PC-9 (cell line): ENCODE measurements at regions not wholly inside any gene's neighbourhood (a gene's known extent, or its start where the extent isn't known, plus 50 kb on each side); places are given as distances from the start of the nearest gene placed in this dataset.

Source experiments
- BruUV-seq: library from RNA; stranded (reverse); fragments of 400-500 nt; replicated peaks from 2 replicates; lab custom pipeline; 2021; lab: Mats Ljungman, UMichigan
- CTCF ChIA-PET: fragments of 300-600 bp; sonication (Branson Sonifier 250); formaldehyde crosslinking; loops from one replicate; lab custom pipeline; 2022; ENCODE audit warnings: antibody characterized with exemption; lab: Charles Lee
- POLR2A ChIA-PET: fragments of 300-600 bp; sonication (Branson Sonifier 250); formaldehyde crosslinking; loops from one replicate; lab custom pipeline; 2022; ENCODE audit warnings: antibody characterized with exemption; ENCODE audit not compliant: unreplicated experiment; lab: Charles Lee
- DNase-seq, 2 experiments: peaks; one replicate each; pipeline versions ENCODE4 v3.0.0 to v3.0.0-alpha.2; 2015 to 2022; ENCODE audit warnings: mixed read lengths in 1 of 2
- H2AFZ ChIP-seq: fragments of 200-600 bp; sonication (generic); 2 replicates; pipeline ENCODE4 v1.8.1; 2017; ENCODE audit warnings: antibody characterized with exemption
- H3F3A ChIP-seq: fragments of 200-600 bp; sonication (generic); 2 replicates; pipeline ENCODE4 v1.8.1; 2017; ENCODE audit warnings: antibody characterized with exemption, mild to moderate bottlenecking, low read depth; ENCODE audit not compliant: insufficient read depth
- H3K27ac ChIP-seq: fragments of 200-600 bp; sonication (generic); 2 replicates; pipeline ENCODE4 v1.6.1; 2016; ENCODE audit warnings: mixed run types
- H3K27me3 ChIP-seq: fragments of 200-600 bp; sonication (generic); 2 replicates; pipeline ENCODE4 v1.6.1; 2016; ENCODE audit warnings: low read depth, mixed run types; ENCODE audit not compliant: insufficient read depth
- H3K36me3 ChIP-seq: fragments of 200-600 bp; sonication (generic); 2 replicates; pipeline ENCODE4 v1.6.1; 2016; ENCODE audit warnings: low read depth, mixed run types
- H3K4me1 ChIP-seq: fragments of 200-600 bp; sonication (generic); replicated peaks from 2 replicates; pipeline ENCODE4 v1.6.1; 2016; ENCODE audit warnings: mixed run types; ENCODE audit not compliant: insufficient read depth
- H3K4me2 ChIP-seq: fragments of 200-600 bp; sonication (generic); 2 replicates; pipeline ENCODE4 v1.6.1; 2017; ENCODE audit warnings: mixed run types
- H3K4me3 ChIP-seq: fragments of 200-600 bp; sonication (generic); 2 replicates; pipeline ENCODE4 v1.6.1; 2016; ENCODE audit warnings: mixed run types
- H3K79me2 ChIP-seq: fragments of 200-600 bp; sonication (generic); 2 replicates; pipeline ENCODE4 v1.6.1; 2017; ENCODE audit warnings: low read depth, mixed run types
- H3K9me2 ChIP-seq: fragments of 200-600 bp; sonication (generic); 2 replicates; pipeline ENCODE4 v1.8.1; 2017; ENCODE audit warnings: mild to moderate bottlenecking; ENCODE audit not compliant: insufficient read depth
- H3K9me3 ChIP-seq: fragments of 200-600 bp; sonication (generic); 2 replicates; pipeline ENCODE4 v1.8.1; 2016; ENCODE audit warnings: low read depth; ENCODE audit not compliant: insufficient read depth
- H4K20me1 ChIP-seq: fragments of 200-600 bp; sonication (generic); 2 replicates; pipeline ENCODE4 v1.8.1; 2017; ENCODE audit not compliant: insufficient read depth
- CTCF ChIP-seq: fragments of 200-600 bp; sonication (generic); conservative IDR thresholded peaks from 2 replicates; pipeline ENCODE4 v1.6.1; 2017; ENCODE audit warnings: mixed run types, antibody characterized with exemption, mild to moderate bottlenecking, moderate library complexity
- EZH2 ChIP-seq: fragments of 200-600 bp; sonication (generic); IDR thresholded peaks from 2 replicates; pipeline ENCODE4 v1.8.0; 2017; ENCODE audit warnings: antibody characterized with exemption, low read depth
- intact Hi-C: fragments of 100-400 bp; cut with micrococcal nuclease; formaldehyde crosslinking; loops from one replicate; pipeline ENCODE4 v1.10.0; 2022; ENCODE audit not compliant: unreplicated experiment

- no peak for DNase-seq
- Histone ChIP-seq H4K20me1 (no peaks in the 10 kb centered on the region), H3K9me3 (peaks cover 9% of the 10 kb centered on the region; the same call in 1 of the 2 replicates), H2AFZ (no peak overlapping the region), H3F3A (no peaks in the 10 kb centered on the region; the same call in 1 of the 2 replicates), H3K9me2 (no peaks in the 10 kb centered on the region), H3K27ac (no peak overlapping the region), H3K79me2 (no peaks in the 10 kb centered on the region), H3K4me1 (no peaks in the 10 kb centered on the region; the same call in 1 of the 2 replicates), H3K27me3 (no peaks in the 10 kb centered on the region), H3K4me3 (no peak overlapping the region), H3K4me2 (no peak overlapping the region), H3K36me3 (no peaks in the 10 kb centered on the region)
- CTCF ChIA-PET = no interaction called here
- POLR2A ChIA-PET = interaction anchor here (0.7 kb wide), 1 partner anchor 58 kb away, joined by 8 read pairs; no protein-coding TSS in a partner anchor
- no peak for TF ChIP-seq EZH2
- no TSS peak for BruUV-seq
- intact Hi-C loops = no loop called here
Measured at GRCh38 chrX:116278826-116279225, 108.3 kb downstream of the AGTR2 start.

GRCh38 chrX:116281106-116281505 lies 110.6 kb downstream of the AGTR2 start:
- TF ChIP-seq CTCF = no peak
- no peak overlapping the region for H2AFZ ChIP-seq
- intact Hi-C loops = no loop called here

GRCh38 chrX:116282751-116283150 lies 112.2 kb downstream of the AGTR2 start:
- H3K79me2 ChIP-seq = no peaks in the 10 kb centered on the region
- no TSS peak for BruUV-seq
- H3K9me2 ChIP-seq = no peaks in the 10 kb centered on the region
- TF ChIP-seq EZH2 (no peak), CTCF (no peak)
- no peak for DNase-seq
- no peaks in the 10 kb centered on the region for H3K36me3 ChIP-seq
- ChIA-PET POLR2A (no interaction called here), CTCF (no interaction called here)
- H3K27me3 ChIP-seq = no peaks in the 10 kb centered on the region
- no peak overlapping the region for H2AFZ ChIP-seq
- no peaks in the 10 kb centered on the region for H4K20me1 ChIP-seq
- intact Hi-C loops = no loop called here
- H3K4me3 ChIP-seq = no peak overlapping the region
- peaks cover 8% of the 10 kb centered on the region for H3F3A ChIP-seq
- H3K4me1 ChIP-seq = peaks cover 21% of the 10 kb centered on the region
- no peak overlapping the region for H3K4me2 ChIP-seq
- H3K27ac ChIP-seq = no peak overlapping the region
- no peaks in the 10 kb centered on the region; the same call in 1 of the 2 replicates for H3K9me3 ChIP-seq

More at GRCh38 chrX:116281106-116281505, 110.6 kb downstream of the AGTR2 start:
- POLR2A ChIA-PET = no interaction called here
- H3K9me2 ChIP-seq = no peaks in the 10 kb centered on the region
- no peaks in the 10 kb centered on the region for H3K27me3 ChIP-seq
- no peaks in the 10 kb centered on the region for H3K36me3 ChIP-seq
- H4K20me1 ChIP-seq = no peaks in the 10 kb centered on the region
- H3K9me3 ChIP-seq = no peaks in the 10 kb centered on the region; the same call in 1 of the 2 replicates
- H3K79me2 ChIP-seq = no peaks in the 10 kb centered on the region
- peaks cover 8% of the 10 kb centered on the region for H3F3A ChIP-seq
- peaks cover 21% of the 10 kb centered on the region for H3K4me1 ChIP-seq
- peak in 1 of 2 experiments; percentile 71 for DNase-seq
- H3K4me3 ChIP-seq = no peak overlapping the region
- 0 out of 2 replicates have a peak overlapping the region, but pooled peaks have one; percentile 37 for H3K27ac ChIP-seq
- CTCF ChIA-PET = no interaction called here
- H3K4me2 ChIP-seq = no peak overlapping the region
- no TSS peak for BruUV-seq
